GM23248 (cell line): ENCODE measurements at regions not wholly inside any gene's neighbourhood (a gene's known extent, or its start where the extent isn't known, plus 50 kb on each side); places are given as distances from the start of the nearest gene placed in this dataset.

ENCODE experiments used
- DNase-seq: peaks from one replicate; pipeline ENCODE4 v3.0.0-alpha.2; 2015
- H2AFZ ChIP-seq: fragments of 200-600 bp; sonication (generic); 2 replicates; pipeline ENCODE4 v1.6.1; 2016; ENCODE audit warnings: antibody characterized with exemption
- H3F3A ChIP-seq: fragments of 200-600 bp; sonication (generic); 2 replicates; pipeline ENCODE4 v1.6.1; 2016; ENCODE audit warnings: mild to moderate bottlenecking, antibody characterized with exemption, mixed run types; ENCODE audit not compliant: insufficient read depth
- H3K27ac ChIP-seq: fragments of 200-600 bp; sonication (generic); 2 replicates; pipeline ENCODE4 v1.5.1; 2016; ENCODE audit warnings: mild to moderate bottlenecking
- H3K27me3 ChIP-seq: fragments of 200-600 bp; sonication (generic); replicated peaks from 2 replicates; pipeline ENCODE4 v1.6.1; 2016; ENCODE audit warnings: mild to moderate bottlenecking; ENCODE audit not compliant: insufficient read depth
- H3K36me3 ChIP-seq: fragments of 200-600 bp; sonication (generic); 2 replicates; pipeline ENCODE4 v1.6.1; 2016; ENCODE audit warnings: low read depth, mild to moderate bottlenecking
- H3K4me1 ChIP-seq: fragments of 200-600 bp; sonication (generic); 2 replicates; pipeline ENCODE4 v1.6.1; 2016; ENCODE audit warnings: mild to moderate bottlenecking; ENCODE audit not compliant: insufficient read depth
- H3K4me2 ChIP-seq: fragments of 200-600 bp; sonication (generic); one replicate; pipeline ENCODE4 v1.6.1; 2016; ENCODE audit warnings: mild to moderate bottlenecking; ENCODE audit not compliant: unreplicated experiment
- H3K4me3 ChIP-seq: fragments of 200-600 bp; sonication (generic); 2 replicates; pipeline ENCODE4 v1.5.1; 2016; ENCODE audit warnings: mild to moderate bottlenecking
- H3K79me2 ChIP-seq: fragments of 200-600 bp; sonication (generic); 2 replicates; pipeline ENCODE4 v1.6.1; 2016; ENCODE audit warnings: mild to moderate bottlenecking; ENCODE audit not compliant: insufficient read depth
- H3K9ac ChIP-seq: fragments of 200-600 bp; sonication (generic); 2 replicates; pipeline ENCODE4 v1.6.1; 2016; ENCODE audit warnings: mild to moderate bottlenecking
- H3K9me2 ChIP-seq: fragments of 200-600 bp; sonication (generic); 2 replicates; pipeline ENCODE4 v1.6.1; 2016; ENCODE audit warnings: mixed run types, mild to moderate bottlenecking, moderate library complexity; ENCODE audit not compliant: insufficient read depth
- H3K9me3 ChIP-seq: fragments of 200-600 bp; sonication (generic); one replicate; pipeline ENCODE4 v1.6.1; 2017; ENCODE audit warnings: low read depth
- H4K20me1 ChIP-seq: fragments of 200-600 bp; sonication (generic); 2 replicates; pipeline ENCODE4 v1.6.0; 2016; ENCODE audit not compliant: insufficient read depth
- EZH2 ChIP-seq: fragments of 200-600 bp; sonication (generic); IDR thresholded peaks from 2 replicates; pipeline ENCODE4 v1.6.1; 2018; ENCODE audit warnings: antibody characterized with exemption, mild to moderate bottlenecking; ENCODE audit not compliant: insufficient read depth, poor library complexity, severe bottlenecking
- EZH2phosphoT487 ChIP-seq: fragments of 200-600 bp; sonication (generic); IDR thresholded peaks from 2 replicates; pipeline ENCODE4 v1.6.1; 2018; ENCODE audit warnings: antibody characterized with exemption, moderate library complexity, mild to moderate bottlenecking, low read depth; ENCODE audit not compliant: insufficient read depth
- WGBS, 2 experiments: methylation state at CpG; one replicate each; pipeline ENCODE4 v1.1.6; 2015 to 2017; ENCODE audit warnings: low lambda C conversion rate in 2 of 2, low coverage in 1 of 2; ENCODE audit errors: missing lambda C conversion rate in 2 of 2; 5-methylcytosine and 5-hydroxymethylcytosine counted together
- in situ Hi-C: fragments of 300-500 bp; cut with MboI; formaldehyde crosslinking; loops from 2 replicates; pipeline ENCODE4 v1.15.0; 2020

- no peak overlapping the region for H3K27ac ChIP-seq
- H3K9me3 ChIP-seq: no peaks in the 10 kb centered on the region
- 12 to 19% methylated on average over 1 of the region's 1 CpG for WGBS, 2 experiments
- no peak for DNase-seq
- no peaks in the 10 kb centered on the region for H4K20me1 ChIP-seq
- no peak for TF ChIP-seq EZH2
- no peak for TF ChIP-seq EZH2phosphoT487
- no peaks in the 10 kb centered on the region for H3K9me2 ChIP-seq
- H3K4me2 ChIP-seq: no peak overlapping the region
- no peaks in the 10 kb centered on the region for H3K27me3 ChIP-seq
- no peak overlapping the region for H3K9ac ChIP-seq
- H3K4me3 ChIP-seq: no peak overlapping the region
- H3K4me1 ChIP-seq: no peaks in the 10 kb centered on the region
- no peaks in the 10 kb centered on the region for H3K79me2 ChIP-seq
- no peaks in the 10 kb centered on the region for H3K36me3 ChIP-seq
- no peak overlapping the region for H2AFZ ChIP-seq
- in situ Hi-C loops: no loop called here
- no peaks in the 10 kb centered on the region for H3F3A ChIP-seq
These were observed 208.1 kb upstream of the THSD7B start for GRCh38 chr2:136557203-136557602.

DNA sequence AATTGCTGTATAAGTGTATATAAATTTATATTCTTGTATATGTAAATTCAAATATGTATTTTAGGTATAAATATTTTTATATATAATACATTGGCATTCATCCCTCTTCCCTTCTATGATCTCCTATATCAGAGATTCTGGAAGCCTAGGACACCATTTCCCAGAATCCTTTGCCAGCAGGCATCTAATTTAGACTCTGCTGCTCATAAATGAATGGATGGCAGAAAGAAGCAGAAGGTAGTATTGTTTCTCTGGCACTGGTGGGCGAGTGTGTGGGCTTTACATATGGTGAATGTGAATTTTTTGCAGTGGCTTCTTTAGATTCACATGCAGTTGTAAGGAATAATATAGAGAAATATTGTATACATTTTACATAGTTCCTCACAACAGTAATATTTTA is 215.2 kb upstream of the THSD7B start:
- H3K27me3 ChIP-seq: no peaks in the 10 kb centered on the region
- H3K27ac ChIP-seq: no peak overlapping the region
- no peak overlapping the region for H2AFZ ChIP-seq
- no peaks in the 10 kb centered on the region for H3K9me2 ChIP-seq
- H3K9me3 ChIP-seq: no peaks in the 10 kb centered on the region
- H3K4me1 ChIP-seq: no peaks in the 10 kb centered on the region
- H3K4me3 ChIP-seq: no peak overlapping the region
- DNase-seq: no peak
- no peak overlapping the region for H3K9ac ChIP-seq
- in situ Hi-C loops: no loop called here
- H3K36me3 ChIP-seq: no peaks in the 10 kb centered on the region
- no peaks in the 10 kb centered on the region for H3K79me2 ChIP-seq
- TF ChIP-seq EZH2 (no peak), EZH2phosphoT487 (no peak)
- H3F3A ChIP-seq: no peaks in the 10 kb centered on the region
- no peak overlapping the region for H3K4me2 ChIP-seq
- H4K20me1 ChIP-seq: no peaks in the 10 kb centered on the region
- whole genome bisulfite sequencing, 2 experiments: 0% methylated on average over 1 of the region's 1 CpG

DNA sequence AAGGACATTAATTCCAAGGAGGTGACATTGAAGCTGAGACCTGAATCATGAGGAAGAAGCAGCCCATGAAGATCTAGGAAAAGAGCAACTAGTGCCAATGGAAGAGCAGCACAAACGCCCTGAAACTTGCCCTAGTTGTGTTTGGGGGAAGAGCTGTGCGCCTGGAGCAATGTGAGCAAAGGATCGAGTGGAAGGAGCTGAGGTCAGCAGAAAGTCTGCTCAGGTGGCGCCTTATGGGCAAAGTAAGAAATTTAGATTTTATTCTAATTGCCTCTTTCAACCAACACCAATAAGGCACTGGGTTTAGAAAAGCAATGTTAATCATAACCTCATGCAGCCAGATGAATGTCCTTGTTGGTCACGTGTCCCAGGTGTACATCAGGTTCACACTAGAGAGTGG is 226.0 kb upstream of the THSD7B start:
- Histone ChIP-seq H3K79me2 (no peaks in the 10 kb centered on the region), H3K9me2 (no peaks in the 10 kb centered on the region), H3K27me3 (no peaks in the 10 kb centered on the region), H3K36me3 (no peaks in the 10 kb centered on the region), H4K20me1 (no peaks in the 10 kb centered on the region), H3K9me3 (no peaks in the 10 kb centered on the region), H3F3A (no peaks in the 10 kb centered on the region), H3K4me2 (no peak overlapping the region), H3K27ac (no peak overlapping the region), H2AFZ (no peak overlapping the region), H3K4me3 (no peak overlapping the region), H3K4me1 (no peaks in the 10 kb centered on the region), H3K9ac (no peak overlapping the region)
- in situ Hi-C loops: no loop called here
- DNase-seq: no peak
- TF ChIP-seq EZH2 (no peak), EZH2phosphoT487 (no peak)
- WGBS, 2 experiments: 9 to 15% methylated on average over 5 of the region's 5 CpGs

- H3K79me2 ChIP-seq: no peaks in the 10 kb centered on the region
- TF ChIP-seq EZH2phosphoT487 (no peak), EZH2 (no peak)
- H3K4me3 ChIP-seq: no peak overlapping the region
- H3K36me3 ChIP-seq: no peaks in the 10 kb centered on the region
- in situ Hi-C loops: no loop called here
- H3K27me3 ChIP-seq: no peaks in the 10 kb centered on the region
- DNase-seq: no peak
- H3K4me2 ChIP-seq: no peak overlapping the region
- H3K27ac ChIP-seq: no peak overlapping the region
- no peaks in the 10 kb centered on the region for H3K9me3 ChIP-seq
- no peak overlapping the region for H2AFZ ChIP-seq
- H3K9me2 ChIP-seq: no peaks in the 10 kb centered on the region
- no peaks in the 10 kb centered on the region for H3K4me1 ChIP-seq
- H3K9ac ChIP-seq: no peak overlapping the region
- WGBS, 2 experiments: 1 to 4% methylated on average over 4 of the region's 4 CpGs
- no peaks in the 10 kb centered on the region for H3F3A ChIP-seq
- H4K20me1 ChIP-seq: no peaks in the 10 kb centered on the region
These were observed 226.9 kb upstream of the THSD7B start for GRCh38 chr2:136538489-136538888.

DNA sequence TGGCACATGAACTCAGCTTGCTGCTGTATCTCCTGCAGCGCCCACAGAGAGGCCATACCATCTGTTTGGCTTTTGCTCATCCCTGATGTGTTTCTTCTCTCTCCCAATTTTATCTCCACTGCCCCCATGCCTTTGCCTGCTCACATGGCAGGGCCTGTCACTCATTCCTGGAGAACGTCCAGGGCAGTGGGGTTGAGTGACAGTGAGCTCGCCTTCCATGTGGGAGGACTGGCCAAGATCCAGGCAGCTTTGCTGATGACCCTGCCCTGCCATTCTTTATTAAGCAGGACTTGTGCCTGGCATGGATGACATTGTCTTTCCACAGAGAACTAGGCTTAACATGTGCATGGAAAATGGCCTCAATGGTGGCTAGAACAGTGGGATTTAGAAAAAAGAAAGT is 230.5 kb upstream of the THSD7B start:
- Histone ChIP-seq H3K4me1 (no peaks in the 10 kb centered on the region), H3K36me3 (no peaks in the 10 kb centered on the region), H3K4me2 (no peak overlapping the region), H3K79me2 (no peaks in the 10 kb centered on the region), H3K9me2 (no peaks in the 10 kb centered on the region), H3K27ac (no peak overlapping the region), H2AFZ (no peak overlapping the region), H3K27me3 (no peaks in the 10 kb centered on the region), H3K9me3 (no peaks in the 10 kb centered on the region), H3K4me3 (no peak overlapping the region), H3F3A (no peaks in the 10 kb centered on the region), H3K9ac (no peak overlapping the region), H4K20me1 (no peaks in the 10 kb centered on the region)
- TF ChIP-seq EZH2phosphoT487 (no peak), EZH2 (no peak)
- no peak for DNase-seq
- 3 to 8% methylated on average over 3 of the region's 3 CpGs for WGBS, 2 experiments
- in situ Hi-C loops: no loop called here
